Erythroblast (primary cell): ENCODE measurements at regions not wholly inside any gene's neighbourhood (a gene's known extent, or its start where the extent isn't known, plus 50 kb on each side); places are given as distances from the start of the nearest gene placed in this dataset.

Experiments
- GATA1 ChIP-seq: IDR thresholded peaks from 2 replicates; pipeline ENCODE4 v1.6.1; 2011; ENCODE audit warnings: low read depth, mild to moderate bottlenecking, control low read depth, low read length, moderate library complexity
- POLR2A ChIP-seq: IDR thresholded peaks from 2 replicates; pipeline ENCODE4 v1.6.1; 2011; ENCODE audit warnings: mild to moderate bottlenecking, low read length

- TF ChIP-seq POLR2A (no peak), GATA1 (no peak)
Observed at GRCh38 chr5:4232084-4232483, 636.5 kb downstream of the IRX1 start.
